GM18502 (cell line): ENCODE measurements at regions not wholly inside any gene's neighbourhood (a gene's known extent, or its start where the extent isn't known, plus 50 kb on each side); places are given as distances from the start of the nearest gene placed in this dataset.
A peak's percentile ranks its signal among the peaks of the same experiment; 100 is the strongest.

Experiments used
- ATAC-seq: cut with Tn5 transposase; IDR thresholded peaks from one replicate; pipeline ENCODE4 v1.9.1; 2021; ENCODE audit warnings: mild to moderate bottlenecking; ENCODE audit not compliant: unreplicated experiment, poor library complexity

DNA sequence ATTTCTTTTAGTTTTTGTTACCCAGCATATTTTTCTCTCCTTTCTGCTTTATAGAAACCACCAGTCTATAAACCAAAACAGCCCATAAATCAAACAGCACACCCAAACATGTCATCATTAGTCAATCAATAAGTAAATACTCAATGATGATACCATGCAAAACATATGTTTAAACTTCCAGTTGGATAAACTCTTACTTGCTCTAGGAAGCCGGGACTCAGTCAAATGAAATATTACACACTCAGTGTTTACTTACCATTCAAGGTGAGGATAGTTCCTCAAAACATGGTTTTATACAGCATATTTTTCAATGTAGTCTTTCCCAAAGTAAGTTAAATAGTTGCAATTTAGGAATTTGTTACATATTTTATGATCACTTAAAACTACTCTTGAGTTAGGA is 343.6 kb upstream of the NXPH2 start:
- ATAC-seq, result no peak

DNA sequence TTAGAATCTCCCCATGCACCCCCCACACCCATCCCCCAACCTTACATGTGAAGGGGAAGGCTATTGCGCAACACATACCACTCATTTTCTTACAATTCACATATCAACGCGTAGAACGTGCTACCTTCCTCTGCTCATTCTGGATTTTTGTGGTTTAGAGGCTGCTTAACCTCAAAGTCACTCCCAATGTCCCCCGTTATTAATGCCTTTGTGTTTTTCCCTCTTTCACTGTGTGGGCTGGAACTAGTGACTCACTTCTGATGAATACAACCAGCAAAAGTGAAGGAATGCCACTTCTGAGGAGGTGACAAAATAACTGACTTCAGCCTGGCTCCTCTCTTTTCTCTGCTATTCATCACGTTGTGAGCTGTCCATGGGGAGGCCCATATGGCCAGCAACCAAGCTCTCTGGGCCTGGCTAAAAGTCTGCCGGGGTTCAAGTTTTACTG is 342.5 kb upstream of the NXPH2 start:
- no peak for ATAC-seq

DNA sequence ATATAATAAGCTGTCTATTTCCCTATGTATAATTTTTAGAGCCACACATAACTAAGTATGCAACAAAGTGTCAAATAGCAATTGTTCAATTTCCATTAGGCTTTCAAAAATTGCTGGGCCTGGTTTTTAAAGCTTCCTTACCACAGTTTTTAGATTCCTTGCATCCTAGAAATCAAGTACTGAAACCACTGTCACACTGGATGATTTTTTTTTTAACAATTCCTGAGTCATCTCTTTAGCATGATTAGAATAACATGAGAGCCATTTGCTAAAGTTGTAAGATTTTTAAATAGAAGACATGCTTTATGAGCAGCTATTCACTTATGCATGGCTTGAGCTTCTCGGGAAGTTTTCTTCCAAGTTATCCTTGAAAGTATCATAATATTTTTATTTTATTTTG is 319.5 kb upstream of the NXPH2 start:
- ATAC-seq, result no peak

DNA sequence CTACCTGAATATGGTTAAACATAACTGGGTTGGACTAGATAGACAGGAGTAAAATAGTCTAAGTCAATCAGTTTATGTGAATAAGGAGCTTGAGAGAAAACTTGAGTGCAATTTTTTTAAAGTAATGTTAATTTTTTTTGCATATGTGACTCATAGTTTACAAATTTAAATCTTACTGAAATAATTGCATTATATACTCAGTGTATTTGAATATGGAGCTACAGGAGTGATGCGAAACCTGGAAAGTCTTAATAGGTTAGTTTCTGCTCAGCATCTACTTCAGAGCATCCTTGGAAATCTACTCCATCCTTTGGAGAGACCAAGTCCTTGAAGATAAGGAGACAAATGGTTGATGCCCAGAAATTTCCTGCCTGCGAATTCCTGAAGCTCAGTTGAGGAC is 318.8 kb upstream of the NXPH2 start:
- ATAC-seq, result no peak

DNA sequence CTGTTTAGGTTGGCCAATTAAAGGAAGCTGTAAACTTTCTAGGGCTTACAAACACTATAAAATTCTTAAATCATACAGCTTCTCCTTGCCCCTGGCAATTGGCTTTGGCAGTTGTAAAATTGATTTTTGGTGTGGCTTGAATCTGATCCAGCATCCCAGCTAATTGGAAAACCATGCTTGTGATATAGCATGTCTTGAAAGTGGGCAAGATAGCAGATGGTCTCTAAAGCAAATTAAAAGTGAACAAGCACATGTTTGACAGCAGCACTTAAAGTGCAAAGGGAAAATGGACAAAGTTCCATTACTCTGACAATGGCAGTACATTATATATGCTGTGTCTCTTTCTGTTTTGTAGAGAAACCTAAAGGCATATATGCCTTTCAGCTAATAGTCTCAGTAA is 302.9 kb upstream of the NXPH2 start:
- ATAC-seq, result no peak

- no peak for ATAC-seq
Observed at GRCh38 chr2:139080244-139080643, 300.1 kb upstream of the NXPH2 start.

DNA sequence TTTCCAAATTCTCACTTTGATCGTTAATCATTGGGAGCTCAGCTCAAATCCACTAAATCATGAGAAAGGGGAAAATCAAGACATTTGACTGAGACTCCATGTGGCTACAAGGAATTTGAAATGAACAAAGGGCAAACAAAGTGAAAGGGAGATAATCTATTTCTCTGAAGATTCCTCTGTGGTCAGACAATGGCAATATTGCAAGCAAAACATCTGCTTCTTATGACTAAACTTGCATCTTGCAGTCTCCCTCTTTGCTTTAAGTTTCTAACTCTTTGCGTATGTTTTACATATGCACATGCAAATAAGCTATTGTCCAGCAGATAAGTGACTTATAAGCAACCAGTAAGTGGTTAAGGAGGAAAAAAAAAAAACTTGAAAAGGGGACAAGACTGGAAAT is 299.1 kb upstream of the NXPH2 start:
- no peak for ATAC-seq

- no peak for ATAC-seq
Observed at GRCh38 chr2:139078376-139078775, 298.2 kb upstream of the NXPH2 start.

- ATAC-seq, result no peak
Observed at GRCh38 chr2:139077099-139077737, 297.0 kb upstream of the NXPH2 start.

GRCh38 chr2:139067874-139068273 is 287.7 kb upstream of the NXPH2 start:
- no peak for ATAC-seq

- no peak for ATAC-seq
Observed at GRCh38 chr2:139067072-139067471, 286.9 kb upstream of the NXPH2 start.

GRCh38 chr2:139064159-139064558 is 284.0 kb upstream of the NXPH2 start:
- no peak for ATAC-seq

DNA sequence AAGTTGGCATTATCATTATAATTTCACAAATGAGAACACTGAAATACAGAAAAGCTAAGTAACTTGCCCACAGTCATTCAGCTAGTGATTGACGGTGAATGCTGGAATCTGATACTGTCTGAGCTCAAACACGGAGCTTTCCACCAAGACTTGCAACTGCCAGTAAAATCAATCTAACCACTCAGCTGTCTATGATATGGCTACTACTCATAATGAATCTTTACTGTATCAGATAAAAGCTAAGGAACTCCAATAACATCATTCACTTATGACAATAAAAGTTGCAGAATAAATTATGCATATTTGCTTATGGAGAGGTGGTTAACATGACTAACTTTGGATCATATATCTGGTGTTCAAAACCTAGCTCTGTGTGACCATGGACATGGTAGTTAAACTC is 279.4 kb upstream of the NXPH2 start:
- no peak for ATAC-seq

GRCh38 chr2:139055202-139055601 is 275.0 kb upstream of the NXPH2 start:
- no peak for ATAC-seq

DNA sequence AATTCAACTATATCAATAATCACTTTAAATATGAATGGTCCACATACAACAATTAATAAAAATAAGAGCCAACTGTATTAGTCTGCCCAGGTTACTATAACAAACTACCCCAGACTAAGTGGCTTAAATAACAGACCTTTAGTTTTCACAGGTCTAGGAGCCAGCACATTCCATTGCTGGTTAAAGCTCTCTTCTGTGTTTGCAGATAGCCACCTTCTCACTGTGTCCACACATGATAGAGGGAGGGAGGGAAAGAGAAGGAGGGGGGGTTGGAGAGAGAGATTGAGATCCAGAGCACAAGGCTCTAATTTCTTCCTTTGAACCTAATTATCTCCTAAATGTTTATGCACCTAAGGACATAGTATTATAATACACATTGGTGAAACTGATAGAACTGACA is 267.8 kb upstream of the NXPH2 start:
- no peak for ATAC-seq

GRCh38 chr2:139045524-139045923 is 265.3 kb upstream of the NXPH2 start:
- no peak for ATAC-seq

DNA sequence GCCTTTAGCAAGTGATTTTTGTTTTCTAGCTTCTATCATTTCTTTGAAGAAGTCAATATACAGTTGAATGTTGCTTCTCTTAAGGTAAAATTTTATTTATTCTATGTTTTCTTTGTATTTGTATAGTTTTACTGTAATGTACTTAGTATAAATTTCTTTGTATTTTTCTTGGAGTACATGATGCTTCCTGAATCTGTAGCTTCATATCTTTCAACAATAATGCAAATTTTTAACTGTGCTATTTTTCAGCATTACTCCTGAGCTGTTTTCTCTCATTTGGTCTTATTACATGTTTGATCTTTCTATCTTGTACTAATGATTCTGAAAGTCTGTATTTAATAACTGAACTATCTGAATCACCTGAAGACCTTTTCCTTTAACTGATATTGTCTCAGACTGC is 253.9 kb upstream of the NXPH2 start:
- ATAC-seq, result no peak

DNA sequence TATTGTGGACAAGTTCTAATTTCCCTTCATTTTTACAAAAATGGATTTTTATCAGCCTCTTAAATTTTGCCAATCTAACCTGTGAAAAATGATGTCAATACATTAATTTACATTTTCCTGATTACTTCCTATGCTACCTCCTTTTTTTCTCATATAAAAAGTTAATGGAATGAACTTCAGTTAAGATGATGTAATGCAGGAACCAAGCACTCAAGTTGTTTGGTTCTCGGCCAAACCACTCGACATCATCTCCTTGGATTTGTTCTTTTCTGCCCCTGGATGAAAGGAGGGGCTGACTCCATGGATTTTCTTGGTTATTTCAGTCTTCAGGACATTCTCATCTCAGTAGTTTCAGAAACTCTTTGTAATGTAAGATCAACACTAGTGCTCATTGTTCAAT is 253.1 kb upstream of the NXPH2 start:
- ATAC-seq, result no peak

GRCh38 chr2:139031722-139032121 is 251.5 kb upstream of the NXPH2 start:
- ATAC-seq, result peak; percentile 89

DNA sequence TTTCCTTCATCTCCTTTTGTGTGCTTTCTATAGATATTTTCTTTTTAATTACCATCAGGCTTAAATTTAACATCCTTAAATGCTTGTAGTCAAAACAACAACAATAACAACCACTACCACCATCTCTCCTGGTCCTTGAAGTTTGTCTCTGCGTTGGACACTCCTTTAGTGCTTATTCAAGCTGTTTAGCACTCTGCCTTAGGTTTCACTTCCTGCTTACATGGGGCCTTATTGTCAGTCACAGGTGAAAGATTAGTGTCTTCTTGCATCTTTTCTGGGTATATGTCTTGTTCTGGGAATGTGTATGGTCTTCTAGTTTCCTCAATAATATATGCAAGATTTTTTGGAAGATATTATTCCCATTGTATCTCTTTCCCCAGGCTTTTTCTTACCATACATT is 240.1 kb upstream of the NXPH2 start:
- no peak for ATAC-seq

GRCh38 chr2:139018252-139018651 is 238.1 kb upstream of the NXPH2 start:
- no peak for ATAC-seq

- no peak for ATAC-seq
Observed at GRCh38 chr2:139007130-139007529, 226.9 kb upstream of the NXPH2 start.
